ENCODE measurements at regions not wholly inside any gene's neighbourhood (a gene's known extent, or its start where the extent isn't known, plus 50 kb on each side); places are given as distances from the start of the nearest gene placed in this dataset.
"Not testable (repeated sequence)": the region's sequence is repeated elsewhere in the genome, so short reads cannot be mapped to it uniquely, and the experiment has no call there.

DNA sequence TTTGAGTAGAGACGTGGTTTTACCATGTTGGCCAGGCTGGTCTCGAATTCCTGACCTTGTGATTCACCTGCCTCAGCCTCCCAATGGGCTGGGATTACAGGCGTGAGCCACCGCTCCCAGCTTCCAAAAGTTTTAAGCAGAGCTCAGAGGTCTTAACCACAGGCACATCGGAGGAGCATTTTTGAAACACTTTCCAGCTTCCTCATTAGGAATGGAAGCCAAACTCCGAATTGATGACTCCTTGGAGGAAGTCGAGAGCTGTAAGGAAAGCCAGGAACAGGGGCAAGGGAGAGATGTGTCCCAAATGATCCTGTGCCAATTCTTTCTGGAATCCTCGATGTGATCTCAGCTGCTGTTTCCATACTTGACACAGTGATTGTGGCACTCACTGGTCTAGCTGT, 56.2 kb upstream of the CCZ1B start:
- H3K36me3 ChIP-seq (replicated peaks); H3K4me1 ChIP-seq; DNase-seq (ENCODE audit: low spot score in 2 of 2); H3K9me3 ChIP-seq; H3K4me3 ChIP-seq; in situ Hi-C loops (cut with MboI; ENCODE audit: low sequenced_read_pairs); H3K27me3 ChIP-seq (ENCODE audit: low read depth): not testable (repeated sequence)

DNA sequence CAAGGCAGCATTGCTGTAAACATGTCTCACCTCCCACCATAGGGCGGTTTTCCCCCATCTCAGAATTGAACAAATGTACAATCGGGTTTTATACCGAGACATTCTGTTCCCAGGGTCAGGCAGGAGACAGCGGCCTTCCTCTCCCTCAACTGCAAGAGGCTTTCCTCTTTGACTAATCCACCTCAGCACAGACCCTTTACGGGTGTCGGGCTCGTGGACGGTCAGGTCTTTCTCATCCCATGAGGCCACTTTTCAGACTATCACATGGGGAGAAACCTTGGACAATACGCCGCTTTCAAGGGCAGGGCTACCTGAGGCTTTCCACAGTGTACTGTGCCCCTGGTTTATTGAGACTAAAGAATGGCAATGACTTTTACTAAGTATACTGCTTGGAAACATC, 57.7 kb upstream of the CCZ1B start:
- DNase-seq (ENCODE audit: low spot score in 2 of 2); H3K4me1 ChIP-seq; H3K4me3 ChIP-seq; H3K27me3 ChIP-seq (ENCODE audit: low read depth); H3K9me3 ChIP-seq; H3K36me3 ChIP-seq (replicated peaks); in situ Hi-C loops (cut with MboI; ENCODE audit: low sequenced_read_pairs): not testable (repeated sequence)

DNA sequence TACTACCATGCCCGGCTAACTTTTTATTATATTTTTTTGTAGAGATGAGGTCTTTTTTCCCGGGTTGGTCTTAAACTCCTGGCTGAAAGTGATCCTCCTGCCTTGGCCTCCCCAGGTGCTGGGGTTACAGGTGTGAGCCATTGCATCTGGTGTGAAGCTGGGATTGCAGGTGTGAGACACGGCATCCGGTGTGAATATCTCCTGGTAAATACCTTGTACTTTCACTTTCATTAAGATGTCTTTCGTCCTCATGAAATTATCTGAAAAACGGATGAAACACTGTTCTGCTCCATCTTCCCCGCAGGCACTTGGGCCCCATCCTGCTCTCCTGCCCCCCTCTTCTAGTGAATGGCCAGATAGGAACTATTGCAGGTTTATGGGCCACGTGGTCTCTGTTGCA, 60.1 kb upstream of the CCZ1B start:
- DNase-seq (ENCODE audit: low spot score in 2 of 2) = no peak
- H3K4me3 ChIP-seq = no peak overlapping the region
- no peaks in the 10 kb centered on the region for H3K4me1 ChIP-seq
- H3K36me3 ChIP-seq (replicated peaks) = no peaks in the 10 kb centered on the region
- H3K27me3 ChIP-seq (ENCODE audit: low read depth) = no peaks in the 10 kb centered on the region
- no peaks in the 10 kb centered on the region for H3K9me3 ChIP-seq
- in situ Hi-C loops (cut with MboI; ENCODE audit: low sequenced_read_pairs) = no loop called here

DNA sequence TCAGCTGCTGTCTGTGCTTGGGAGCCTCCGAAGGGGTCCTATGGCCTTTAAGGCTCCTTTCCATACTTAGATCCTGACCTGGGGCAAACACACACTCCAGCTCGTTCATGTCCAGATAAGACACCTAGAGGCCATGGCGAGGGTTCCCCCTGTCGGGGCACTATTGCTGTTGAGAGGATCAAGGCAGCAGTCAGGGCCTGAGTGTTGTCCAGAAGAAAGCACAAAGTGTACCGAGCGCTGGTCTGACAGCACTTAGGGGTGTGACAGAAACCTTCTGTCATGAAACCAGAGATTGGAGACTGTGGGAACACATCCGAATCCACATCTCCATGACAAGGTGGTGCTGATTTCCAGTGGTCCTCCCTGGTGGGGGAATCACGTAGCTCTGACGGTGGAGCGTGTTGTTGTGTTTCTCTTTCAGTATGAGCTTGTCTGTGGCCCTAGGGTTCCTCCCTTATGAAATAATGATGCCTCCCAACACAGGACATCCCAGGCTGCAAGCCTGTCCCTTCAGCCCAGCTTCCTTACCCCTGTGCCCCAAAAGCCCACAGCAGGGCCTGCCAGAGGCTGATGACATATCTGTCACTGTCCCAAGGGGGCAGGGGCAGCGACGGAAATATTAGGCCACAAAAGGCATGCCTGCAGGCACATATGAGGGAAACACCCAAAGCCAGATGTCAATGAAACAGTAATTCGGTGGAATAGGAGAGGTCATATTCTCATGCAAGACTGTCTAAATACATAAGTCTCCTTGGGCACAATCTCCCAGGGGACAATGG, 62.4 kb upstream of the CCZ1B start:
- H3K27me3 ChIP-seq (ENCODE audit: low read depth); H3K4me3 ChIP-seq; H3K4me1 ChIP-seq; H3K9me3 ChIP-seq; H3K36me3 ChIP-seq (replicated peaks); DNase-seq (ENCODE audit: low spot score in 2 of 2); in situ Hi-C loops (cut with MboI; ENCODE audit: low sequenced_read_pairs): not testable (repeated sequence)

DNA sequence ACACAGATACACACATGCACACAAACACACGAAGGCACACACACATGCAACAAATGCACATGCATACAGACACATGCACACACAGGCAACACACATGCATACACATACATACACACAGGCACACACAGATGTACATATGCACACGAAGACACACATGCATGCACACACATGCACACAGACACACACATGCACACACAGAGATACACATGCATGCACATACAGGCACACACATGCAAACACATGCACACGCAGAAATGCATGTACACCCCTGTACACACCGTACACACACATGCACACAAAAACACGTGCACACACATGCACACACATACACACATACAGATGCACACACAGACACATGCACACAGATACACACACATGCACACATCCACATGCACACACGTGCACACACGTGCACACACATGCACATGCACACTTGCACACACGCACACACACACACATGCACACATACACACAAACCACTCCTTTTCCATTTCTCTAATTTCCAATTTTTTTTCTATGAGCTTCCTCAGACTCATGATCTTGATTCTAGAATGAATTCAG, 63.3 kb upstream of the CCZ1B start:
- in situ Hi-C loops (cut with MboI; ENCODE audit: low sequenced_read_pairs) = no loop called here
- no peak for DNase-seq (ENCODE audit: low spot score in 2 of 2)
- no peaks in the 10 kb centered on the region for H3K36me3 ChIP-seq (replicated peaks)
- no peak overlapping the region for H3K4me3 ChIP-seq
- no peaks in the 10 kb centered on the region for H3K27me3 ChIP-seq (ENCODE audit: low read depth)
- no peaks in the 10 kb centered on the region for H3K4me1 ChIP-seq
- H3K9me3 ChIP-seq = no peaks in the 10 kb centered on the region

DNA sequence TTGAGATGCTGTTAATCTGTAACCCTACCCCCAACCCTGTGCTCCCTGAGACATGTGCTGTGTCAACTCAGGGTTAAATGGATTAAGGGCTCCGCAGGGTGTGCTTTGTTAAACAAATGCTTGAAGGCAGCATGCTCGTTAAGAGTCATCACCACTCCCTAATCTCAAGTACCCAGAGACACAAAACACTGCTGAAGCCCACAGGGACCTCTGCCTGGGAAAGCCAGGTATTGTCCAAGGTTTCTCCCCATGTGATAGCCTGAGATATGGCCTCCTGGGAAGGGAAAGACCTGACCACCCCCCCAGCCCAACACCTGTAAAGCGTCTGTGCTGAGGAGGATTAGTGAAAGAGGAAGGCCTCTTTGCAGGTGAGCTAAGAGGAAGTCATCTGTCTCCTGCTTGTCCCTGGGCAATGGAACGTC, 76.0 kb upstream of the CCZ1B start:
- H3K27me3 ChIP-seq (ENCODE audit: low read depth); H3K4me1 ChIP-seq; H3K4me3 ChIP-seq; H3K36me3 ChIP-seq (replicated peaks); in situ Hi-C loops (cut with MboI; ENCODE audit: low sequenced_read_pairs); H3K9me3 ChIP-seq: not testable (repeated sequence)
- DNase-seq (ENCODE audit: low spot score in 2 of 2) = peak; percentile 10 to 43

DNA sequence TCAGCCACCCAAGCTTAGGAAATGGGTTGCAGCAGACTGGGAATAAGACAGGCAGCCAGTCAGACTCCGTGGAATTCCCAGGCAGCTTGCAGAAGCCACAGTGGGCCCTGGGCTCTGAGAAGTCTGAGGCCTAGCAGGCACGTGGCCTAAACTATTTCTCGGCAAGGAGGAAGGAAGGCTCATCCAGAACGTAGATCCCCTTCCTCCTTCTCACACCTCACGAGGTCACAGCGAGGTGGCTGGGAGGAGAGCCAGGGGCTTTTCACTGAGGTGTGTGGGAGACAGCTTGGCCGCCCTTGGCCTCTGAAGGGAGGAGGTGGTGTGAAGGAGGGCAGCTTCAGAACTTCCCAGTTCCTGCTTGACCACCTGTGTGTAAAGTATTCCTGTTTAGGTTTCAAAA, 77.2 kb upstream of the CCZ1B start:
- in situ Hi-C loops (cut with MboI; ENCODE audit: low sequenced_read_pairs); DNase-seq (ENCODE audit: low spot score in 2 of 2); H3K9me3 ChIP-seq; H3K4me3 ChIP-seq; H3K36me3 ChIP-seq (replicated peaks); H3K4me1 ChIP-seq; H3K27me3 ChIP-seq (ENCODE audit: low read depth): not testable (repeated sequence)

DNA sequence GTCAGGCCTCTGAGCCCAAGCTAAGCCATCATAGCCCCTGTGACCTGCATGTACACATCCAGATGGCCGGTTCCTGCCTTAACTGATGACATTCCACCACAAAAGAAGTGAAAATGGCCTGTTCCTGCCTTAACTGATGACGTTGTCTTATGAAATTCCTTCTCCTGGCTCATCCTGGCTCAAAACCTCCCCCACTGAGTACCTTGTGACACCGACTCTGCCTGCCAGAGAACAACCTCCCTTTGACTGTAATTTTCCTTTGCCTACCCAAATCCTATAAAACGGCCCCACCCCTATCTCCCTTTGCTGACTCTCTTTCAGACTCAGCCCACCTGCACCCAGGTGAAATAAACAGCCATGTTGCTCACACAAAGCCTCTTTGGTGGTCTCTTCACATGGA, 77.7 kb upstream of the CCZ1B start:
- DNase-seq (ENCODE audit: low spot score in 2 of 2); H3K9me3 ChIP-seq; H3K36me3 ChIP-seq (replicated peaks); H3K4me1 ChIP-seq; in situ Hi-C loops (cut with MboI; ENCODE audit: low sequenced_read_pairs); H3K27me3 ChIP-seq (ENCODE audit: low read depth); H3K4me3 ChIP-seq: not testable (repeated sequence)

DNA sequence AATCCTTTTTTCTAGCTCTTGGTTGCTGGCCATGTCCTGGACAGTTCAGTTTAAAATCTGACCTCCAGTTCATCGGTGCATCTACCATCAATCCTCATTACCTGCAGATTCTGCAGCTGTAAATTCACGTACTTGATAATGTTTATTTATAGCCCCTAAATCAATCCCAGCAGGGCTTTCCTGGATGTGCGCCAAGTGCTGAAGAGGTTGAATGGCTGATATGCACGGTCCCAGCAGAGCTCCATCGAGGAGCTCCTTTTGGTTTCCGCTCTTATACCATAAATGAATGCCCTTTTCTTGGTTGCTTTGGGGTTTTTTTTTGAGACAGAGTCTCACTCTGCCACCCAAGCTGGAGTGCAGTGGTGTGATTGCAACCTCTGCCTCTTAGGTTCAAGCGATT, 91.2 kb upstream of the CCZ1B start:
- H3K36me3 ChIP-seq (replicated peaks) = no peaks in the 10 kb centered on the region
- no peaks in the 10 kb centered on the region for H3K9me3 ChIP-seq
- no peaks in the 10 kb centered on the region for H3K4me1 ChIP-seq
- no peak overlapping the region for H3K4me3 ChIP-seq
- no peak for DNase-seq (ENCODE audit: low spot score in 2 of 2)
- H3K27me3 ChIP-seq (ENCODE audit: low read depth) = no peaks in the 10 kb centered on the region
- in situ Hi-C loops (cut with MboI; ENCODE audit: low sequenced_read_pairs) = no loop called here

DNA sequence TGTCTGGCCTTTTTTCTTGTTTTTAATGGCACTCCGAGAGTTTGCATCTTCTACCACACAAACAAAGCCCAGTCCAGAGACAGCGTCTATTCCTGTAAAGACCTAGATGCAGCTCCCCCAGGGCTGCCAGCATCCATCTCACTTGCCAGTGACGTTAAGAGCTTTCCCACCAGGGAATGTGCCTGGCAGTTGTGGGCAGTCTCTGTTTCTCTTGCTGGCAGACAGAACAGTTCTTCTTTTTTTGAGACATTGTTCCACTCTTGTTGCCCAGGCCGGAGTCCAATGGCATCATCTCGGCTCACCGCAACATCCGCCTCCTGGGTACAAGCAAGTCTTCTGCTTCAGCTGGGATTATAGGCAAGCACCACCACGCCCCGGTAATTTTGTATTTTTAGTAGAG, 93.1 kb upstream of the CCZ1B start:
- H3K4me1 ChIP-seq; H3K36me3 ChIP-seq (replicated peaks); DNase-seq (ENCODE audit: low spot score in 2 of 2); H3K27me3 ChIP-seq (ENCODE audit: low read depth); in situ Hi-C loops (cut with MboI; ENCODE audit: low sequenced_read_pairs); H3K4me3 ChIP-seq; H3K9me3 ChIP-seq: not testable (repeated sequence)

DNA sequence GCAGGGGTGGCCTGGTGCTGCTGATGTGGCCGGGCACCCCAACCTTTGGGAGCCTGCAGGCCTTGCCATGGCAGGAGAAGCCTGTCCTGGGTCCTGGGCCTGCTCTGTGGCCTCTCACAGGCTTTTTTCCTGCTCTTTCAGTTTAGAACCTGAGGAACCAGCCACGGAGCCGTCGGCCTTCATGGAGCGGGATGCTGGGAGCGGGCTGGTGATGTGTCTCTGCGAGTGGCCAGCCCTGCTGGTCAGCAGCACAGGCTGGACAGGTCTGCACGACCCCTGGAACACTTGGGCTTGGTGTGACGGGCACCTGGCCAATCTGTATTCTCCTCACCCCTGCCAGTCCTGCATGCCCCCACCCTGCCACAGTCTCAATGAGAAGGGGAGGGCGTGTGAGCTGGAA, 98.4 kb upstream of the CCZ1B start:
- H3K27me3 ChIP-seq (ENCODE audit: low read depth); DNase-seq (ENCODE audit: low spot score in 2 of 2); in situ Hi-C loops (cut with MboI; ENCODE audit: low sequenced_read_pairs); H3K4me3 ChIP-seq; H3K4me1 ChIP-seq; H3K36me3 ChIP-seq (replicated peaks); H3K9me3 ChIP-seq: not testable (repeated sequence)

DNA sequence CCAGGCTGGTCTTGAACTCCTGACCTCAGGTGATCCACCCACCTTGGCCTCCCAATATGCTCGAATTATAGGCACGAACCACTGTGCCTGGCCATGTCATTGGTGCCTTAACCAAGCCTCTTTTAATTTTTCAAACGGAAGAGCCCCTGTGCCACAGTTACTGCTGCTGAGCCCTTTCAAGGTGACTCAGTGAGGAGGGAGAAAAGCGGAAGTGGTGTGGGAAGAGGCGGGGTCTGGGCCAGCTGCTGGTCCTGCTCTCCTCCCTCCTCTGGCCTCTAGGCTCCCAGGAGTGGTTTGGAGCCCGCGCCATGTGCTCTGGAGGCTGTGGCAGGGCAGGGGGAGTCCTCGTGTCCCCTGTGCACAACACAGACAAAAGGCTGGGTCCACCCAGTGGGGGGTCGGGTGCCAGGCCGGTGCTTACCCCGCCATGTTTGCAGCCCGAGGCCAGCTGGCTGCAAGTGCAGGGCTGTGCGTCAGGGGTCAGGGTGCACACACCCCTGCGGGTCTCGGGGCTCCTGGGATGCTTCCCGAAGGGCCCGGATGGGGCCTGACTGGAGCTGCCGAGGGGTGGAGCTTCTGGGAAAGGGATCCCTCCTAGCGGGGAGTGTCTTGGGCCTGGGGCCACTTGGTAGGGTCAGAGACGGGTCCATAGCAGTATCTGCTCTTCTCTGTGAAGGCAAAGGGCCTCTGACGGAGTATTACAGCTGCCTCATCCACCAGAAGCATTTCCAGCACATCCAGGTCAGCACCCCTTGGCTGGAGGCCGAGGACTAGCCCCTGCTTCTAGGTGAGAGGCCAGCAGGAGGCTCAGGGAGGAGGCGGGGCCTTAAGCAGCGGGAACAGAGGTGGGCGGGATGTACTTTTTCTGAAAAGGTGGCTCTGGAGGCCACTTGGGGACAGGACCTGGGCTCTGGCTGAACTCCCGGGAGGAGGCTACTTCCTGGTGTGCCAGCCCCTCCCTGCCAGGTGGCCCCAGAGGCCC, 100.4 kb upstream of the CCZ1B start:
- H3K4me3 ChIP-seq; H3K36me3 ChIP-seq (replicated peaks); H3K9me3 ChIP-seq; H3K4me1 ChIP-seq; in situ Hi-C loops (cut with MboI; ENCODE audit: low sequenced_read_pairs); H3K27me3 ChIP-seq (ENCODE audit: low read depth); DNase-seq (ENCODE audit: low spot score in 2 of 2): not testable (repeated sequence)

DNA sequence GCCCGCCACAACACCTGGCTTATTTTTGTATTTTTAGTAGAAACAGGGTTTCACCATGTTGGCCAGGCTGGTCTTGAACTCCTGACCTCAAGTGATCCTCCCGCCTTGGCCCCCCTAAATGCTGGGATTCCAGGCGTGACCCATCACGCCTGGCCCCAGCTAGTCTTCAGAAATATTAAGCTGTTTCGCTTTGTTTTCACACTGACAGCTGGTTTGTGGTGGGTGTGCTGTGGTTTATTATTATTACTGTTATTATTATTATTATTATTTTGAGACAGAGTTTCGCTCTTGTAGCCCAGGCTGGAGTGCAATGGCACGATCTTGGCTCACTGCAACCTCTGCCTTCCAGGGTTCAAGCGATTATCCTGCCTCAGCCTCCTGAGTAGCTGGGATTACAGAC, 101.6 kb upstream of the CCZ1B start:
- H3K9me3 ChIP-seq; H3K36me3 ChIP-seq (replicated peaks); H3K4me1 ChIP-seq; H3K4me3 ChIP-seq; DNase-seq (ENCODE audit: low spot score in 2 of 2); in situ Hi-C loops (cut with MboI; ENCODE audit: low sequenced_read_pairs); H3K27me3 ChIP-seq (ENCODE audit: low read depth): not testable (repeated sequence)

DNA sequence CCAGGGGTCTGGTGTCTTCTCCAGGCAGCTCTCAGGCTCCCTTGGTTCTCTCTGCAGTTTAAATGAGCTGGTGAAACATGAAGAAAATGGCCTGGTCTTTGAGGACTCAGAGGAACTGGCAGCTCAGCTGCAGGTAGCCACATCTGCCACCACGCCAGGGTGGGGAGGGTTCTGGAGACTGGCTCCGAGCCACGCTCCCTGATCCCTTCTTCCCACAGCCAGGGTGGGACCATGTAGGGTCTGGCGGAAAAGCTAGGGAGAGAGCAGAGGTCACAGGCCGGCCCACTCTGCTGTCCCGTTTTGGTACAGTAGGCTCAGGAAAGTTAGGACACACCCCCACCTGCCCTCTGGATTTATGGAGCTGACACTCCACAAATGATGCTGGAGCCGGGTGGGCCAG, 103.5 kb upstream of the CCZ1B start:
- H3K9me3 ChIP-seq; H3K4me3 ChIP-seq; H3K36me3 ChIP-seq (replicated peaks); DNase-seq (ENCODE audit: low spot score in 2 of 2); H3K27me3 ChIP-seq (ENCODE audit: low read depth); in situ Hi-C loops (cut with MboI; ENCODE audit: low sequenced_read_pairs); H3K4me1 ChIP-seq: not testable (repeated sequence)

Data from HAP-1 (cell line).